GM12892 (cell line): ENCODE measurements at regions not wholly inside any gene's neighbourhood (a gene's known extent, or its start where the extent isn't known, plus 50 kb on each side); places are given as distances from the start of the nearest gene placed in this dataset.

Experiments
- POLR2A ChIP-seq: IDR thresholded peaks from 2 replicates; pipeline ENCODE4 v1.6.1; 2011; ENCODE audit warnings: low read depth, low read length, control low read depth
- POLR2AphosphoS5 ChIP-seq: IDR thresholded peaks from 2 replicates; pipeline ENCODE4 v1.6.1; 2011; ENCODE audit warnings: low read depth, low read length, control low read depth

DNA sequence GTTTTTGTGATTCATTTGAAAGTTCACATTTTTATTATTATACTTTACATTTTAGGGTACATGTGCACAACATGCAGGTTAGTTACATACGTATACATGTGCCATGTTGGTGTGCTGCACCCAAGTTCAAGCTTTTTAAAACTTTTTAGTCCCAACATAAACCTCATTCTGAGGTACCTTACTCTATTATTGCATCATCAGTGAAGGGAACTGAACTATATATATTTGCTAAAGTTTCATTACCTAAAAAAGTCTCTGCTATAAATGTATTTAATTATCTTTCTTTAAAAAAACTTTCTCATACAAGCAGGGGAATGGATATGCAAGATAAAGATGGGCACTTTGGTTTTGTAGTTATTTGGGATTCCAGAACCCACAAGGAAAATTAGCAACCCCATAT is 931.4 kb upstream of the ADGRL2 start:
- TF ChIP-seq POLR2A (no peak), POLR2AphosphoS5 (no peak)
